ENCODE measurements at regions not wholly inside any gene's neighbourhood (a gene's known extent, or its start where the extent isn't known, plus 50 kb on each side); places are given as distances from the start of the nearest gene placed in this dataset.

- no peak for ATAC-seq
- TF ChIP-seq ZFP30 (CRISPR knock-in tag; IDR thresholded peaks at IDR 0.05) (no peak), ZNF565 (CRISPR knock-in tag; conservative IDR thresholded peaks at IDR 0.05; ENCODE audit: low read depth) (no peak), PPARA (CRISPR knock-in tag; IDR thresholded peaks at IDR 0.05; ENCODE audit: borderline replicate concordance) (no peak), ZC3H10 (CRISPR knock-in tag; IDR thresholded peaks at IDR 0.05) (no peak), TCF4 (CRISPR knock-in tag; IDR thresholded peaks at IDR 0.05; ENCODE audit: borderline replicate concordance) (no peak), CSDC2 (CRISPR knock-in tag; IDR thresholded peaks at IDR 0.05) (no peak), TSHZ2 (CRISPR knock-in tag; IDR thresholded peaks at IDR 0.05) (no peak), ZFP3 (CRISPR knock-in tag; IDR thresholded peaks at IDR 0.05) (no peak), ZNF70 (CRISPR knock-in tag; IDR thresholded peaks at IDR 0.05) (no peak)
- TF ChIP-seq, protein P1, sequence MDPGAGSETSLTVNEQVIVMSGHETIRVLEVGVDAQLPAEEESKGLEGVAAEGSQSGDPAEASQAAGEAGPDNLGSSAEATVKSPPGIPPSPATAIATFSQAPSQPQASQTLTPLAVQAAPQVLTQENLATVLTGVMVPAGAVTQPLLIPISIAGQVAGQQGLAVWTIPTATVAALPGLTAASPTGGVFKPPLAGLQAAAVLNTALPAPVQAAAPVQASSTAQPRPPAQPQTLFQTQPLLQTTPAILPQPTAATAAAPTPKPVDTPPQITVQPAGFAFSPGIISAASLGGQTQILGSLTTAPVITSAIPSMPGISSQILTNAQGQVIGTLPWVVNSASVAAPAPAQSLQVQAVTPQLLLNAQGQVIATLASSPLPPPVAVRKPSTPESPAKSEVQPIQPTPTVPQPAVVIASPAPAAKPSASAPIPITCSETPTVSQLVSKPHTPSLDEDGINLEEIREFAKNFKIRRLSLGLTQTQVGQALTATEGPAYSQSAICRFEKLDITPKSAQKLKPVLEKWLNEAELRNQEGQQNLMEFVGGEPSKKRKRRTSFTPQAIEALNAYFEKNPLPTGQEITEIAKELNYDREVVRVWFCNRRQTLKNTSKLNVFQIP (CRISPR knock-in tag; IDR thresholded peaks at IDR 0.05; ENCODE audit: borderline replicate concordance, low read depth), result no peak
- TF ChIP-seq, protein P2, sequence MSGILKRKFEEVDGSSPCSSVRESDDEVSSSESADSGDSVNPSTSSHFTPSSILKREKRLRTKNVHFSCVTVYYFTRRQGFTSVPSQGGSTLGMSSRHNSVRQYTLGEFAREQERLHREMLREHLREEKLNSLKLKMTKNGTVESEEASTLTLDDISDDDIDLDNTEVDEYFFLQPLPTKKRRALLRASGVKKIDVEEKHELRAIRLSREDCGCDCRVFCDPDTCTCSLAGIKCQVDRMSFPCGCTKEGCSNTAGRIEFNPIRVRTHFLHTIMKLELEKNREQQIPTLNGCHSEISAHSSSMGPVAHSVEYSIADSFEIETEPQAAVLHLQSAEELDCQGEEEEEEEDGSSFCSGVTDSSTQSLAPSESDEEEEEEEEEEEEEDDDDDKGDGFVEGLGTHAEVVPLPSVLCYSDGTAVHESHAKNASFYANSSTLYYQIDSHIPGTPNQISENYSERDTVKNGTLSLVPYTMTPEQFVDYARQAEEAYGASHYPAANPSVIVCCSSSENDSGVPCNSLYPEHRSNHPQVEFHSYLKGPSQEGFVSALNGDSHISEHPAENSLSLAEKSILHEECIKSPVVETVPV (CRISPR knock-in tag; IDR thresholded peaks at IDR 0.05), result no peak
These were observed 132.1 kb upstream of the PTCHD4 start for GRCh38 chr6:48243071-48243470.

- ATAC-seq, result no peak
- TF ChIP-seq ESRRG (CRISPR knock-in tag; IDR thresholded peaks at IDR 0.05) (no peak), ISL1 (CRISPR knock-in tag; IDR thresholded peaks at IDR 0.05) (no peak), RARB (CRISPR knock-in tag; IDR thresholded peaks at IDR 0.05) (no peak), ZNF8 (CRISPR knock-in tag; IDR thresholded peaks at IDR 0.05) (no peak), ZFP30 (CRISPR knock-in tag; IDR thresholded peaks at IDR 0.05) (no peak), SNAI2 (CRISPR knock-in tag; IDR thresholded peaks at IDR 0.05) (no peak), TSHZ2 (CRISPR knock-in tag; IDR thresholded peaks at IDR 0.05) (no peak), CSDC2 (CRISPR knock-in tag; IDR thresholded peaks at IDR 0.05) (no peak), TOX (CRISPR knock-in tag; IDR thresholded peaks at IDR 0.05; ENCODE audit: borderline replicate concordance) (no peak), ARNTL (CRISPR knock-in tag; IDR thresholded peaks at IDR 0.05; ENCODE audit: borderline replicate concordance, low read depth) (no peak), ZFP3 (CRISPR knock-in tag; IDR thresholded peaks at IDR 0.05) (no peak), ZNF565 (CRISPR knock-in tag; conservative IDR thresholded peaks at IDR 0.05; ENCODE audit: low read depth) (no peak)
- TF ChIP-seq, protein P2 (CRISPR knock-in tag; IDR thresholded peaks at IDR 0.05), result no peak
These were observed 129.3 kb upstream of the PTCHD4 start for GRCh38 chr6:48240287-48240686.

DNA sequence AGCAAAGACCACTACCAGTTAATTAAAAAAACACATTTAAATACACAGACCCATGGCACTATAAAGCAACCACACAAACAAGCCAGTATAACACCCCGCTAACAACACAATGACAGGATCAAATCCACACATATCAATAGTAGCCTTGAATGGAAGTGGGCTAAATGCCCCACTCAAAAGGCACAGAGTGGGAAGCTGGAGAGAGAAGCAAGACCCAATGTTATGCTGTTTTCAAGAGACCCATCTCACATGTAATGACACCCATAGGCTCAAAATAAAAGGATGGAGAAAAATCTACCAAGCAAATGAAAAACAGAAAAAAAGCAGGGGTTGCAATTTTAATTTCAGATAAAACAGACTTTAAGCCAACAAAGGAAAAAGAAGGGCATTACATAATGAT lies 125.4 kb upstream of the PTCHD4 start:
- ATAC-seq, result no peak
- no peak for TF ChIP-seq ZNF8 (CRISPR knock-in tag; IDR thresholded peaks at IDR 0.05)
- TF ChIP-seq TCF4 (CRISPR knock-in tag; IDR thresholded peaks at IDR 0.05; ENCODE audit: borderline replicate concordance), result no peak
- TF ChIP-seq, protein P1 (CRISPR knock-in tag; IDR thresholded peaks at IDR 0.05; ENCODE audit: borderline replicate concordance, low read depth), result no peak
- no peak for TF ChIP-seq ZNF70 (CRISPR knock-in tag; IDR thresholded peaks at IDR 0.05)
- no peak for TF ChIP-seq RARB (CRISPR knock-in tag; IDR thresholded peaks at IDR 0.05)

Data from SK-N-SH treated with all-trans-retinoic acid at 6 μM for 48 hours (cell line).